Body of pancreas (tissue), 4 donors: ENCODE measurements at regions not wholly inside any gene's neighbourhood (a gene's known extent, or its start where the extent isn't known, plus 50 kb on each side); places are given as distances from the start of the nearest gene placed in this dataset.

ENCODE experiments used
- CTCF ChIP-seq, 7 experiments: fragments of 450-650 bp in 4 of 7; fragments of 200-600 bp in 3 of 7; sonication (generic) in 3 of 7; IDR thresholded peaks; one replicate each; pipeline ENCODE4 v1.5.1; 2016 to 2019; ENCODE audit warnings: antibody characterized with exemption in 7 of 7
- POLR2A ChIP-seq, 3 donors: fragments of 450-650 bp; IDR thresholded peaks; one replicate each; pipeline ENCODE4 v1.6.1; 2016; ENCODE audit warnings: antibody characterized with exemption in 3 of 3, mild to moderate bottlenecking in 2 of 3

GRCh38 chr5:92758552-92758951, 822.5 kb downstream of the NR2F1-AS1 start:
- no peak for TF ChIP-seq CTCF (IDR thresholded peaks at IDR 0.05)
- TF ChIP-seq POLR2A (IDR thresholded peaks at IDR 0.05): no peak
